ENCODE measurements at regions not wholly inside any gene's neighbourhood (a gene's known extent, or its start where the extent isn't known, plus 50 kb on each side); places are given as distances from the start of the nearest gene placed in this dataset.
A peak's percentile ranks its signal among the peaks of the same experiment; 100 is the strongest.

DNA sequence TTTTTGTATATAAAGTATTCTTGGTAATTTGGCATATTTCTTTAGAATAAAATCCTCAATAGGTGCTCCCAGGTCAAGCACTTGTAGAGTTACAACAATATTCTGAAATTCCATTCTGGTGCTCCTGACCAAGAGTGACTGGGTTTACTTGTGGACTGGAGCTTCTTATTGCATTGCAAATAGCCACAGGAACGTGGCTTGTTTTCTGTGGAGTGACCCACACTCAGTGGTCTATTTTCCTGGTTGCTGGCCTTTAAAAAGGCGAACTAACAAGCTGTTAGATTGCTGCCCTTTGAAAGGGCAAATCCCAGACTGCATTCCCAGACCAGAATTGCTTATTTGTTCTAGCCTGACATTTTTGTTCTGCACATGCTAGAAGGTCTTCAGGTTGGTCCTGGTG is 658.8 kb upstream of the GOT2 start:
- Histone ChIP-seq H3K27ac (no peak overlapping the region), H3K4me1 (ENCODE audit: low read depth) (no peaks in the 10 kb centered on the region), H3K9me3 (ENCODE audit: low read depth) (no peaks in the 10 kb centered on the region), H3K4me3 (no peak overlapping the region), H3K27me3 (no peaks in the 10 kb centered on the region), H3K36me3 (no peaks in the 10 kb centered on the region)
- TF ChIP-seq, protein P1, sequence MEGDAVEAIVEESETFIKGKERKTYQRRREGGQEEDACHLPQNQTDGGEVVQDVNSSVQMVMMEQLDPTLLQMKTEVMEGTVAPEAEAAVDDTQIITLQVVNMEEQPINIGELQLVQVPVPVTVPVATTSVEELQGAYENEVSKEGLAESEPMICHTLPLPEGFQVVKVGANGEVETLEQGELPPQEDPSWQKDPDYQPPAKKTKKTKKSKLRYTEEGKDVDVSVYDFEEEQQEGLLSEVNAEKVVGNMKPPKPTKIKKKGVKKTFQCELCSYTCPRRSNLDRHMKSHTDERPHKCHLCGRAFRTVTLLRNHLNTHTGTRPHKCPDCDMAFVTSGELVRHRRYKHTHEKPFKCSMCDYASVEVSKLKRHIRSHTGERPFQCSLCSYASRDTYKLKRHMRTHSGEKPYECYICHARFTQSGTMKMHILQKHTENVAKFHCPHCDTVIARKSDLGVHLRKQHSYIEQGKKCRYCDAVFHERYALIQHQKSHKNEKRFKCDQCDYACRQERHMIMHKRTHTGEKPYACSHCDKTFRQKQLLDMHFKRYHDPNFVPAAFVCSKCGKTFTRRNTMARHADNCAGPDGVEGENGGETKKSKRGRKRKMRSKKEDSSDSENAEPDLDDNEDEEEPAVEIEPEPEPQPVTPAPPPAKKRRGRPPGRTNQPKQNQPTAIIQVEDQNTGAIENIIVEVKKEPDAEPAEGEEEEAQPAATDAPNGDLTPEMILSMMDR (IDR thresholded peaks at IDR 0.05; ENCODE audit: low read depth, low read length) = no peak
- DNase-seq (ENCODE audit: low read depth in 1 of 2, low spot score in 1 of 2) = no peak

GRCh38 chr16:59391617-59392364 is 657.7 kb upstream of the GOT2 start:
- no peak for DNase-seq (ENCODE audit: low read depth in 1 of 2, low spot score in 1 of 2)
- Histone ChIP-seq H3K27ac (no peak overlapping the region), H3K27me3 (no peaks in the 10 kb centered on the region), H3K4me1 (ENCODE audit: low read depth) (no peaks in the 10 kb centered on the region), H3K9me3 (ENCODE audit: low read depth) (no peaks in the 10 kb centered on the region), H3K36me3 (no peaks in the 10 kb centered on the region), H3K4me3 (no peak overlapping the region)
- TF ChIP-seq, protein P1 (IDR thresholded peaks at IDR 0.05; ENCODE audit: low read depth, low read length) = no peak

GRCh38 chr16:59385959-59386358 is 651.8 kb upstream of the GOT2 start:
- no peaks in the 10 kb centered on the region for H3K4me1 ChIP-seq (ENCODE audit: low read depth)
- H3K27me3 ChIP-seq = no peaks in the 10 kb centered on the region
- H3K4me3 ChIP-seq = no peak overlapping the region
- peak in 1 of 2 donors; percentile 31 for DNase-seq (ENCODE audit: low read depth in 1 of 2, low spot score in 1 of 2)
- no peaks in the 10 kb centered on the region for H3K36me3 ChIP-seq
- H3K27ac ChIP-seq = no peak overlapping the region
- TF ChIP-seq, protein P1 (IDR thresholded peaks at IDR 0.05; ENCODE audit: low read depth, low read length) = no peak
- H3K9me3 ChIP-seq (ENCODE audit: low read depth) = no peaks in the 10 kb centered on the region

- Histone ChIP-seq H3K27ac (no peak overlapping the region), H3K4me3 (no peak overlapping the region)
These were observed 651.4 kb upstream of the GOT2 start for GRCh38 chr16:59385491-59385890.

DNA sequence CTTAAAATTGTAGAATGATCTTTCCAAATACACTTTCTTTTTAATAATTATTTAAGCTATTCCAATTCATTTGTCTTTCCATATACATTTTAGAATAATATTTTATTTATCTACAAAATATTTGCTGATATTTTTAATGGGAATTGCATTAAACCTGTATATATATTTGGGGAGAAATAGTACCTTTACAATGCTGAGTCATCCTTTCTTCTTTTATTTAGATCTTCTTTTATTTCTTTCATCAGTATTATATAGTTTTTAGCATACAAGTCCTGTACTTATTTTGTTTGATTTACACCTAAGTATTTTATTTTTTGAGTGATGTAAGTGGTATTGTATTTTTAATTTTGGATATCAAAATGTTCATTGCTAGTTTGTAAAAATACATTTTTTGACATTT is 639.5 kb upstream of the GOT2 start:
- H3K4me1 ChIP-seq (ENCODE audit: low read depth) = no peaks in the 10 kb centered on the region
- no peak overlapping the region for H3K4me3 ChIP-seq
- no peaks in the 10 kb centered on the region for H3K9me3 ChIP-seq (ENCODE audit: low read depth)
- TF ChIP-seq, protein P1 (IDR thresholded peaks at IDR 0.05; ENCODE audit: low read depth, low read length) = no peak
- no peaks in the 10 kb centered on the region for H3K27me3 ChIP-seq
- DNase-seq (ENCODE audit: low read depth in 1 of 2, low spot score in 1 of 2) = no peak
- no peak overlapping the region for H3K27ac ChIP-seq
- H3K36me3 ChIP-seq = no peaks in the 10 kb centered on the region

More at GRCh38 chr16:59385491-59385890, 651.4 kb upstream of the GOT2 start:
- Histone ChIP-seq H3K27me3 (no peaks in the 10 kb centered on the region), H3K4me1 (ENCODE audit: low read depth) (no peaks in the 10 kb centered on the region), H3K9me3 (ENCODE audit: low read depth) (no peaks in the 10 kb centered on the region), H3K36me3 (no peaks in the 10 kb centered on the region)
- TF ChIP-seq, protein P1 (IDR thresholded peaks at IDR 0.05; ENCODE audit: low read depth, low read length) = no peak
- DNase-seq (ENCODE audit: low read depth in 1 of 2, low spot score in 1 of 2) = no peak

All from cardiac muscle cell (in vitro differentiated cells and primary cell).